ENCODE measurements at regions not wholly inside any gene's neighbourhood (a gene's known extent, or its start where the extent isn't known, plus 50 kb on each side); places are given as distances from the start of the nearest gene placed in this dataset.

GRCh38 chr18:22566703-22567420 lies 149.1 kb upstream of the CTAGE1 start:
- peaks cover 14% of the 10 kb centered on the region for H3K4me1 ChIP-seq
- H3K27me3 ChIP-seq (ENCODE audit: low read depth), result no peaks in the 10 kb centered on the region
- no peak overlapping the region for H3K27ac ChIP-seq (replicated peaks)
- intact Hi-C loops (cut with micrococcal nuclease), result loop anchor here (10.0 kb wide), 2 partner anchors 202 to 652 kb away; no protein-coding TSS in a partner anchor
- no peaks in the 10 kb centered on the region for H3K9me3 ChIP-seq (replicated peaks)
- TF ChIP-seq, protein P1, sequence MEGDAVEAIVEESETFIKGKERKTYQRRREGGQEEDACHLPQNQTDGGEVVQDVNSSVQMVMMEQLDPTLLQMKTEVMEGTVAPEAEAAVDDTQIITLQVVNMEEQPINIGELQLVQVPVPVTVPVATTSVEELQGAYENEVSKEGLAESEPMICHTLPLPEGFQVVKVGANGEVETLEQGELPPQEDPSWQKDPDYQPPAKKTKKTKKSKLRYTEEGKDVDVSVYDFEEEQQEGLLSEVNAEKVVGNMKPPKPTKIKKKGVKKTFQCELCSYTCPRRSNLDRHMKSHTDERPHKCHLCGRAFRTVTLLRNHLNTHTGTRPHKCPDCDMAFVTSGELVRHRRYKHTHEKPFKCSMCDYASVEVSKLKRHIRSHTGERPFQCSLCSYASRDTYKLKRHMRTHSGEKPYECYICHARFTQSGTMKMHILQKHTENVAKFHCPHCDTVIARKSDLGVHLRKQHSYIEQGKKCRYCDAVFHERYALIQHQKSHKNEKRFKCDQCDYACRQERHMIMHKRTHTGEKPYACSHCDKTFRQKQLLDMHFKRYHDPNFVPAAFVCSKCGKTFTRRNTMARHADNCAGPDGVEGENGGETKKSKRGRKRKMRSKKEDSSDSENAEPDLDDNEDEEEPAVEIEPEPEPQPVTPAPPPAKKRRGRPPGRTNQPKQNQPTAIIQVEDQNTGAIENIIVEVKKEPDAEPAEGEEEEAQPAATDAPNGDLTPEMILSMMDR (IDR thresholded peaks at IDR 0.05; ENCODE audit: borderline replicate concordance), result no peak
- no peak for DNase-seq
- H3K4me3 ChIP-seq, result no peak overlapping the region
- H3K36me3 ChIP-seq, result no peaks in the 10 kb centered on the region

DNA sequence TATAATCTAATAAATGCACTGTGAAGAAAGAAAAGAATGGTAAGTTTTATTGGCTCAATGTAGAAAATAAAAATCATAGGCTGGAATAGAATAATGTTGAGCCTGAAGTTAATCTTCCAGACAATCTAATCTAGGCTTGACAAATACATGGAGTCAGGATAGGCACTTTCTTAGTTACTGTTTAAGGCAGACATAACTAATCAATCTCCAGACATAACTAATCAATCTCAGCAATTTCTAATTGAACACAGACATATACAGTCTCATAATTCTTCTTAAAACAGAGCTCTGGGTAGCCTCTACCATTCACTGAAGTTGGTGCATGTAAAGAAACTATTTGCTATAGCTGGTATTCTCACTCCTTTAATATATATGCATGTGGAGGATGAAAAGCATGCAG lies 150.1 kb upstream of the CTAGE1 start:
- H3K9me3 ChIP-seq (replicated peaks), result no peaks in the 10 kb centered on the region
- no peaks in the 10 kb centered on the region for H3K27me3 ChIP-seq (ENCODE audit: low read depth)
- intact Hi-C loops (cut with micrococcal nuclease), result loop anchor here (10.0 kb wide), 2 partner anchors 203 to 653 kb away; no protein-coding TSS in a partner anchor
- H3K4me1 ChIP-seq, result peaks cover 14% of the 10 kb centered on the region
- no peaks in the 10 kb centered on the region for H3K36me3 ChIP-seq
- H3K27ac ChIP-seq (replicated peaks), result no peak overlapping the region
- TF ChIP-seq, protein P1 (IDR thresholded peaks at IDR 0.05; ENCODE audit: borderline replicate concordance), result no peak
- no peak overlapping the region for H3K4me3 ChIP-seq
- no peak for DNase-seq

DNA sequence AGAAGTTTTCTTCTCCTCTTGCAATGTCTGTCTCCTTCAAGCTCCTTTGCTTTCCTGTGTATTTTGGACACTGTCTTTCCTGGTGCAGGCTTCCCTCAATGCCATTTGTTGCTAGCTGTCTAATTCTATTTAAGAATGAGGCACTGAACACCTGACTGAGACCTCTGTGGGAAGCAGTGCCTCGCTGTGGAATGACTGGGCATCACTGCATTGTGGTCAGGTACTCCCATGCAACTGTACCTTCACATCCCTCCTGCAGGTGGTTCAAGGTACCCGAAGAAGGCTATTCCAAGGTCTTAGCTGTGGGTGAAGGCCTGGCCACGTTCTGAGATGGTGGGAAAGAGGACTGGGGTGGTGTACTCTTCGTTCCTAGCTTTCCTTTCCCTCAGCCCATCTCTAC lies 152.8 kb upstream of the CTAGE1 start:
- DNase-seq, result no peak
- Histone ChIP-seq H3K27ac (replicated peaks) (no peak overlapping the region), H3K36me3 (no peaks in the 10 kb centered on the region), H3K27me3 (ENCODE audit: low read depth) (no peaks in the 10 kb centered on the region), H3K9me3 (replicated peaks) (no peaks in the 10 kb centered on the region), H3K4me3 (no peak overlapping the region), H3K4me1 (peaks cover 8% of the 10 kb centered on the region)
- intact Hi-C loops (cut with micrococcal nuclease), result no loop called here
- TF ChIP-seq, protein P1 (IDR thresholded peaks at IDR 0.05; ENCODE audit: borderline replicate concordance), result no peak

DNA sequence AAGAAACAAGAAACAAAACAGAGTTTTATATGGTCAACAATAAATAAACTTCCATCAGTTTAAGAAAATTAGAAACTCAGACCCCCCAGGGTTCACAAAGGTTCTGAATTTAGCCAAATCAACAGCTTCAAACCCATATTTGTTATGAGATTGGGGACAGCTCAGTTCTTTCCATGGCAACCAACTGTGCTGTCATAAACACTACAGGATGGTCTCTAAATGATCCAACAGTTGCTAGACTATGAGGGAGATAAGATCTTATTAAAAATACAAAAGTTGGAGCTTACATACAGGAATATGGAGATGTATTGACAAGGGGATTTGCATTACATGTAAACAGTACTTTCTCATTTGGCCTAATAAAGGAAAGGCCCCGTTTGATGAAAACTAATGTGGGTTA lies 154.6 kb upstream of the CTAGE1 start:
- Histone ChIP-seq H3K27ac (replicated peaks) (no peak overlapping the region), H3K4me1 (no peaks in the 10 kb centered on the region), H3K36me3 (no peaks in the 10 kb centered on the region), H3K9me3 (replicated peaks) (no peaks in the 10 kb centered on the region), H3K4me3 (no peak overlapping the region), H3K27me3 (ENCODE audit: low read depth) (no peaks in the 10 kb centered on the region)
- intact Hi-C loops (cut with micrococcal nuclease), result no loop called here
- TF ChIP-seq, protein P1 (IDR thresholded peaks at IDR 0.05; ENCODE audit: borderline replicate concordance), result no peak
- DNase-seq, result no peak

DNA sequence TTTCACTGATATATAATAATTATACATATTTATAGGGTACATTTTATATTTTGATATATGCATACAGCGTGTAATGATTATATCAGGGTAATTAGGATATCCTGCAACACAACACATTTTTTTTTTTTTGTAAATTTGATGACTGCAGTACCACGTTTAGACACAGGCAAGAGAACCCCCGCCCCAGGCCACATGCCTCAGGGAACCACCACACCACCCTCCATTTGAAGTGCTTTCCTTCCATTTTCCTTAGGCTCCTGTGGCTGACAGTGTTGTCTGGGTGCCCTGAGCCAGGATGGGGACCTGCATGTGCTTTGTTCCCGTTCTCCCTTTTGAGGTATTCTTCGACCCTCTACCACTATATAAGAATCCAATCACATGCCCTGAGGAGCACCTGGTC lies 161.6 kb upstream of the CTAGE1 start:
- Histone ChIP-seq H3K4me1 (no peaks in the 10 kb centered on the region), H3K27ac (replicated peaks) (no peak overlapping the region), H3K4me3 (no peak overlapping the region), H3K27me3 (ENCODE audit: low read depth) (no peaks in the 10 kb centered on the region), H3K36me3 (no peaks in the 10 kb centered on the region), H3K9me3 (replicated peaks) (no peaks in the 10 kb centered on the region)
- intact Hi-C loops (cut with micrococcal nuclease), result no loop called here
- no peak for DNase-seq
- TF ChIP-seq, protein P1 (IDR thresholded peaks at IDR 0.05; ENCODE audit: borderline replicate concordance), result no peak
